Body of pancreas (tissue), 4 donors: ENCODE measurements at regions not wholly inside any gene's neighbourhood (a gene's known extent, or its start where the extent isn't known, plus 50 kb on each side); places are given as distances from the start of the nearest gene placed in this dataset.

ENCODE experiments used
- CTCF ChIP-seq, 7 experiments: fragments of 450-650 bp in 4 of 7; fragments of 200-600 bp in 3 of 7; sonication (generic) in 3 of 7; IDR thresholded peaks; one replicate each; pipeline ENCODE4 v1.5.1; 2016 to 2019; ENCODE audit warnings: antibody characterized with exemption in 7 of 7
- POLR2A ChIP-seq, 3 donors: fragments of 450-650 bp; IDR thresholded peaks; one replicate each; pipeline ENCODE4 v1.6.1; 2016; ENCODE audit warnings: antibody characterized with exemption in 3 of 3, mild to moderate bottlenecking in 2 of 3

DNA sequence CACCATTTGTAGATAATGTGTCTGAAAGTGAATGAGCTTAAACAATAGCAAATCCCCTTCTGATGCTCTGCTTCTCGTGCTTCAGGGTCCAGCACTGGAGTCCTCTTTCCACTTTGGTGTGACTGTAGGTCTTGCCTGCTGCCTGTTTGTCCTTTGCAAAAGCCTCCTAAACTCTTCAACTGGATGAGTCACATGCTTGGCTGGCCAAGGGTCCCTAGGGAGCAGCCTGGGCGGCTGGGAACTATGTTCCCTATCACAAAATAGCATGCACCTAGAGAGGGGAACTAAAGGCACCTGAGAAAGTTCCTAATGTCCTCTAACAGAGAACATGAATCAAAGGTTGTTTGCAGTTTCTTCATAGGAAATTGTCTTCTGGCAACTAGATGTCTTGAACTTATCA lies 607.2 kb upstream of the PLXNA2 start:
- TF ChIP-seq CTCF (IDR thresholded peaks at IDR 0.05) = no peak
- no peak for TF ChIP-seq POLR2A (IDR thresholded peaks at IDR 0.05)
